HCT116 (cell line): ENCODE measurements at regions not wholly inside any gene's neighbourhood (a gene's known extent, or its start where the extent isn't known, plus 50 kb on each side); places are given as distances from the start of the nearest gene placed in this dataset.

Source experiments
- ATAC-seq: fragments of 200-7000 bp; cut with Tn5 transposase; 2 replicates; pipeline ENCODE4 v1.9.1; 2020; ENCODE audit warnings: mild to moderate bottlenecking, moderate library complexity
- BruUV-seq: library from RNA; stranded (reverse); fragments of 400-500 nt; replicated peaks from 2 replicates; lab custom pipeline; 2021; lab: Mats Ljungman, UMichigan
- CTCF ChIA-PET: fragments of 300-600 bp; sonication (Branson Sonifier 250); formaldehyde crosslinking; loops from one replicate; lab custom pipeline; 2021; ENCODE audit warnings: antibody characterized with exemption; lab: Charles Lee
- POLR2A ChIA-PET: fragments of 300-600, 350-600 bp; sonication (Branson Sonifier 250); formaldehyde crosslinking; loops from one replicate; lab custom pipeline; 2021; ENCODE audit warnings: antibody characterized with exemption; lab: Charles Lee
- RAD21 ChIA-PET, 2 experiments: fragments of 300-600 bp; sonication (Branson Sonifier 250); formaldehyde crosslinking; loops; one replicate each; lab custom pipeline; 2023; ENCODE audit warnings: low total read pairs in 2 of 2; ENCODE audit not compliant: uncharacterized antibody in 2 of 2, unreplicated experiment in 2 of 2, low non-redundant PET in 1 of 2; lab: Charles Lee
- DNase-seq: peaks from one replicate; pipeline ENCODE4 v3.0.0-alpha.2; 2010; ENCODE audit warnings: low read depth, low spot score
- H2AFZ ChIP-seq: fragments of 200-600 bp; shearing (Covaris generic), sonication (generic); 2 replicates; pipeline ENCODE4 v1.6.1; 2017; ENCODE audit warnings: low read depth, mixed run types, mixed read lengths, antibody characterized with exemption, low read length; ENCODE audit not compliant: poor library complexity, severe bottlenecking
- H3K27ac ChIP-seq: 2 replicates; pipeline ENCODE4 v1.5.1; 2012; ENCODE audit warnings: low read depth, low read length
- H3K27me3 ChIP-seq: fragments of 200-600 bp; sonication (generic); 2 replicates; pipeline ENCODE4 v1.6.1; 2016; ENCODE audit warnings: mixed run types, low read length, mixed read lengths; ENCODE audit not compliant: insufficient read depth
- H3K36me3 ChIP-seq, 2 experiments: fragments of 200-500 bp in 1 of 2; fragments of 200-600 bp in 1 of 2; sonication (Bioruptor generic) in 1 of 2; sonication (generic) in 1 of 2; 2 replicates each; pipeline versions ENCODE4 v1.5.1 to v1.6.1; 2014 to 2016; ENCODE audit warnings: low read length in 2 of 2, inconsistent platforms in 1 of 2, mixed read lengths in 1 of 2, mixed run types in 1 of 2; ENCODE audit not compliant: insufficient read depth in 2 of 2, control insufficient read depth in 1 of 2
- H3K4me1 ChIP-seq, 2 experiments: fragments of 200-600 bp in 1 of 2; sonication (generic) in 1 of 2; 2 replicates each; pipeline versions ENCODE4 v1.5.1 to v1.6.1; 2012 to 2017; ENCODE audit warnings: low read length in 2 of 2, inconsistent platforms in 1 of 2, mild to moderate bottlenecking in 1 of 2, mixed read lengths in 1 of 2, mixed run types in 1 of 2, moderate library complexity in 1 of 2; ENCODE audit not compliant: insufficient read depth in 2 of 2, control insufficient read depth in 1 of 2
- H3K4me2 ChIP-seq: fragments of 200-600 bp; sonication (generic); 2 replicates; pipeline ENCODE4 v1.6.1; 2017; ENCODE audit warnings: mixed run types, low read length, mixed read lengths
- H3K4me3 ChIP-seq, 2 experiments: fragments of 200-600 bp in 1 of 2; sonication (generic) in 1 of 2; replicated peaks in 1 of 2; 2 replicates each; pipeline ENCODE4 v1.5.1; 2011 to 2016; ENCODE audit warnings: low read length in 2 of 2, control low read depth in 1 of 2, low read depth in 1 of 2, mild to moderate bottlenecking in 1 of 2, mixed read lengths in 1 of 2, mixed run types in 1 of 2
- H3K79me2 ChIP-seq: fragments of 200-600 bp; sonication (generic); 2 replicates; pipeline ENCODE4 v1.6.1; 2017; ENCODE audit warnings: mild to moderate bottlenecking, mixed run types, low read length, moderate library complexity, mixed read lengths; ENCODE audit not compliant: insufficient read depth
- H3K9ac ChIP-seq: fragments of 200-600 bp; sonication (generic); 2 replicates; pipeline ENCODE4 v1.6.1; 2016; ENCODE audit warnings: low read length, mixed read lengths
- H3K9me2 ChIP-seq: fragments of 200-600 bp; sonication (generic), shearing (Covaris generic); 2 replicates; pipeline ENCODE4 v1.6.1; 2017; ENCODE audit warnings: mixed run types, mild to moderate bottlenecking, moderate library complexity; ENCODE audit not compliant: insufficient read depth
- H3K9me3 ChIP-seq, 2 experiments: fragments of 200-500 bp in 1 of 2; fragments of 200-600 bp in 1 of 2; sonication (Bioruptor generic) in 1 of 2; sonication (generic) in 1 of 2; 2 replicates each; pipeline ENCODE4 v1.6.1; 2014 to 2017; ENCODE audit warnings: low read length in 2 of 2, mixed read lengths in 2 of 2, inconsistent platforms in 1 of 2, low read depth in 1 of 2, mild to moderate bottlenecking in 1 of 2, mixed run types in 1 of 2, moderate library complexity in 1 of 2; ENCODE audit not compliant: control insufficient read depth in 1 of 2, insufficient read depth in 1 of 2
- H4K20me1 ChIP-seq: fragments of 200-600 bp; sonication (generic), shearing (Covaris generic); 2 replicates; pipeline ENCODE4 v1.6.1; 2017; ENCODE audit warnings: mixed run types, mild to moderate bottlenecking, moderate library complexity; ENCODE audit not compliant: insufficient read depth
- CBX3 ChIP-seq: IDR thresholded peaks from 2 replicates; pipeline ENCODE4 v1.6.1; 2012; ENCODE audit warnings: low read depth
- ELF1 ChIP-seq: IDR thresholded peaks from 2 replicates; pipeline ENCODE4 v1.6.1; 2012; ENCODE audit warnings: low read depth, borderline replicate concordance
- EZH2phosphoT487 ChIP-seq: fragments of 200-600 bp; IDR thresholded peaks from 2 replicates; pipeline ENCODE4 v1.6.1; 2018; ENCODE audit warnings: antibody characterized with exemption, borderline replicate concordance
- FOSL1 ChIP-seq: IDR thresholded peaks from 2 replicates; pipeline ENCODE4 v1.6.1; 2012; ENCODE audit warnings: low read depth
- JUND ChIP-seq: IDR thresholded peaks from 2 replicates; pipeline ENCODE4 v1.6.1; 2012
- POLR2A ChIP-seq: IDR thresholded peaks from 2 replicates; pipeline ENCODE4 v1.7.0; 2011; ENCODE audit warnings: borderline replicate concordance; ENCODE audit not compliant: insufficient read depth, insufficient read length; ENCODE audit errors: extremely low read depth
- RAD21 ChIP-seq: IDR thresholded peaks from 2 replicates; pipeline ENCODE4 v1.6.1; 2012; ENCODE audit warnings: low read depth, mild to moderate bottlenecking
- REST ChIP-seq: IDR thresholded peaks from 2 replicates; pipeline ENCODE4 v1.6.1; 2012; ENCODE audit warnings: low read depth
- SP1 ChIP-seq: IDR thresholded peaks from 2 replicates; pipeline ENCODE4 v1.6.1; 2012; ENCODE audit warnings: low read depth
- TCF7L2 ChIP-seq: IDR thresholded peaks from 2 replicates; pipeline ENCODE4 v1.7.0; 2011; ENCODE audit warnings: borderline replicate concordance, inconsistent platforms; ENCODE audit not compliant: insufficient read depth, insufficient read length; ENCODE audit errors: extremely low read depth
- ZBTB33 ChIP-seq: IDR thresholded peaks from 2 replicates; pipeline ENCODE4 v1.6.1; 2011; ENCODE audit warnings: mild to moderate bottlenecking, low read length, moderate library complexity; ENCODE audit not compliant: insufficient replicate concordance; ENCODE audit errors: extremely low read depth
- intact Hi-C: fragments of 100-400 bp; cut with micrococcal nuclease; formaldehyde crosslinking; loops from 2 replicates; pipeline ENCODE4 v1.10.0; 2022

- BruUV-seq, result no TSS peak
- H3K9ac ChIP-seq, result no peak overlapping the region
- no peak for DNase-seq
- H3K27ac ChIP-seq, result peak overlapping the region; percentile 50; the same call in 1 of the 2 replicates
- no peak for TF ChIP-seq POLR2A
- TF ChIP-seq FOSL1, result 0 out of 2 replicates have a peak, but pooled peaks have one; percentile 14
- no peak for TF ChIP-seq RAD21
- no peak for TF ChIP-seq ELF1
- TF ChIP-seq JUND, result peak; percentile 7; the same call in 1 of the 2 replicates
- TF ChIP-seq ZBTB33, result no peak
- TF ChIP-seq REST, result no peak
- no peak for TF ChIP-seq EZH2phosphoT487
- TF ChIP-seq CBX3, result no peak
- TF ChIP-seq SP1, result no peak
- TF ChIP-seq TCF7L2, result no peak
- H3K9me2 ChIP-seq, result no peaks in the 10 kb centered on the region
- H2AFZ ChIP-seq, result peak overlapping the region; percentile 78
- H3K9me3 ChIP-seq, result no peaks in the 10 kb centered on the region
- H3K4me1 ChIP-seq, result peaks cover 11 to 17% of the 10 kb centered on the region in 2 experiments; a peak in 3 of 4 replicates
- no peak for ATAC-seq
- ChIA-PET POLR2A (interaction anchor here (1.0 kb wide), 1 partner anchor 10 kb away, joined by 3 read pairs; no protein-coding TSS in a partner anchor), RAD21 (no interaction called here), CTCF (no interaction called here)
- no peaks in the 10 kb centered on the region for H3K79me2 ChIP-seq
- H3K27me3 ChIP-seq, result no peaks in the 10 kb centered on the region
- no peak overlapping the region for H3K4me3 ChIP-seq
- intact Hi-C loops, result no loop called here
- H3K36me3 ChIP-seq, result no peaks in the 10 kb centered on the region
- H3K4me2 ChIP-seq, result peak overlapping the region; percentile 26
- H4K20me1 ChIP-seq, result no peaks in the 10 kb centered on the region
These were observed 73.7 kb upstream of the MTAP start for GRCh38 chr9:21728781-21729180.
